Left ventricle myocardium inferior (tissue), 1 donor: ENCODE measurements at regions not wholly inside any gene's neighbourhood (a gene's known extent, or its start where the extent isn't known, plus 50 kb on each side); places are given as distances from the start of the nearest gene placed in this dataset.

Source experiments
- DNase-seq: peaks from one replicate; pipeline ENCODE4 v3.0.0-alpha.2; 2020
- H3K27ac ChIP-seq: fragments of 200-600 bp; replicated peaks from 2 replicates; pipeline ENCODE4 v1.8.0; 2021
- H3K27me3 ChIP-seq: fragments of 200-600 bp; 2 replicates; pipeline ENCODE4 v1.8.0; 2021; ENCODE audit warnings: low read depth
- H3K36me3 ChIP-seq: fragments of 200-600 bp; 2 replicates; pipeline ENCODE4 v1.8.0; 2021
- H3K4me1 ChIP-seq: fragments of 200-600 bp; 2 replicates; pipeline ENCODE4 v1.8.0; 2021
- H3K4me3 ChIP-seq: fragments of 200-600 bp; 2 replicates; pipeline ENCODE4 v1.8.0; 2021; ENCODE audit warnings: mild to moderate bottlenecking, moderate library complexity
- H3K9me3 ChIP-seq: fragments of 200-600 bp; replicated peaks from 2 replicates; pipeline ENCODE4 v1.8.0; 2021
- intact Hi-C: fragments of 100-400 bp; cut with micrococcal nuclease; formaldehyde crosslinking; loops from one replicate; pipeline ENCODE4 v1.11.0; 2022
- TF ChIP-seq, protein P1 (sequence below): fragments of 200-600 bp; IDR thresholded peaks from 2 replicates; pipeline ENCODE4 v1.8.0; 2021; ENCODE audit warnings: antibody characterized with exemption, mild to moderate bottlenecking, borderline replicate concordance
- donor health status: DM: no; HTN: yes; CAD: no; lungs with severe emphysema.

GRCh38 chr1:29640428-29640785 is 404.1 kb downstream of the PTPRU start:
- Histone ChIP-seq H3K9me3 (no peaks in the 10 kb centered on the region), H3K4me1 (no peaks in the 10 kb centered on the region), H3K4me3 (no peak overlapping the region), H3K27me3 (peaks cover 37% of the 10 kb centered on the region), H3K27ac (no peak overlapping the region), H3K36me3 (no peaks in the 10 kb centered on the region)
- no peak for DNase-seq
- TF ChIP-seq, protein P1, sequence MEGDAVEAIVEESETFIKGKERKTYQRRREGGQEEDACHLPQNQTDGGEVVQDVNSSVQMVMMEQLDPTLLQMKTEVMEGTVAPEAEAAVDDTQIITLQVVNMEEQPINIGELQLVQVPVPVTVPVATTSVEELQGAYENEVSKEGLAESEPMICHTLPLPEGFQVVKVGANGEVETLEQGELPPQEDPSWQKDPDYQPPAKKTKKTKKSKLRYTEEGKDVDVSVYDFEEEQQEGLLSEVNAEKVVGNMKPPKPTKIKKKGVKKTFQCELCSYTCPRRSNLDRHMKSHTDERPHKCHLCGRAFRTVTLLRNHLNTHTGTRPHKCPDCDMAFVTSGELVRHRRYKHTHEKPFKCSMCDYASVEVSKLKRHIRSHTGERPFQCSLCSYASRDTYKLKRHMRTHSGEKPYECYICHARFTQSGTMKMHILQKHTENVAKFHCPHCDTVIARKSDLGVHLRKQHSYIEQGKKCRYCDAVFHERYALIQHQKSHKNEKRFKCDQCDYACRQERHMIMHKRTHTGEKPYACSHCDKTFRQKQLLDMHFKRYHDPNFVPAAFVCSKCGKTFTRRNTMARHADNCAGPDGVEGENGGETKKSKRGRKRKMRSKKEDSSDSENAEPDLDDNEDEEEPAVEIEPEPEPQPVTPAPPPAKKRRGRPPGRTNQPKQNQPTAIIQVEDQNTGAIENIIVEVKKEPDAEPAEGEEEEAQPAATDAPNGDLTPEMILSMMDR, result no peak
- intact Hi-C loops, result no loop called here

DNA sequence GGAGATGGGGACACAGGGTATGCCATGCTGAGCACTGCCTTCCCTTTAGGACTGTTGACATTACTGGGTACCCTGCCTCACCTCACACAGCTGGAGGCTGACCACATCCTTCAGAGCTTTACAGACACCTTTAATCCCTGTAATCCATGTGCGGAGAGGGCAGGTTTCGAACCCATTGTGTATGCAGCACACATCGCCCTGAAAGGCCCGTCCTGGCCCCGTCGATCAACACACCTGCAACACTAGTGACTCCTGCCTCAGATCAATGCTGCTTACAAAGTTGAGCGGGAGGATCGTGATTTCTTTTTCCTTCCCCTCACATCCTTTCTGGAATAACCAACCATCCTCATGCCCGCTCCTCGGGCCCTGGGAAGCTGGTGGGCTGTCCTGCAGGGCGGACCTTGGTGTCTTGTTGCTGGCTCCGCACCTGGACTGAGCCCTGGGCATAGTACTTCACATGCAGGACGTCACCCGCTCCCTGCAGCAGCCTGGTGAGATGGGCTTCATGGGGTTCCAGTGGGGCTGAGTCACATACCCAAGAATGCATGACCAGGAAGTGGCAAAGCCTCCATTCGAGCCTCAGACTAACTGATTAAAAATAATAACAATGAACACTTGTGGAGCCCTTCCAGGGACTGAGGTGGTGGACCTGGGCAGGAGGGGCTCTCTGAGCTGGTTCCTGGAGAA is 403.6 kb downstream of the PTPRU start:
- TF ChIP-seq, protein P1, result no peak
- no peak overlapping the region for H3K27ac ChIP-seq

GRCh38 chr1:29639156-29639736 is 402.9 kb downstream of the PTPRU start:
- no peak overlapping the region for H3K4me3 ChIP-seq
- H3K9me3 ChIP-seq, result no peaks in the 10 kb centered on the region
- intact Hi-C loops, result no loop called here
- DNase-seq, result no peak
- H3K4me1 ChIP-seq, result no peaks in the 10 kb centered on the region
- no peak overlapping the region for H3K27ac ChIP-seq
- H3K36me3 ChIP-seq, result no peaks in the 10 kb centered on the region
- TF ChIP-seq, protein P1, result no peak
- H3K27me3 ChIP-seq, result peaks cover 46% of the 10 kb centered on the region

More for the DNA sequence above, 403.6 kb downstream of the PTPRU start:
- H3K4me1 ChIP-seq, result no peaks in the 10 kb centered on the region
- H3K27me3 ChIP-seq, result peaks cover 39% of the 10 kb centered on the region
- intact Hi-C loops, result no loop called here
- no peaks in the 10 kb centered on the region for H3K36me3 ChIP-seq
- no peak for DNase-seq
- H3K9me3 ChIP-seq, result no peaks in the 10 kb centered on the region
- H3K4me3 ChIP-seq, result no peak overlapping the region

- intact Hi-C loops, result no loop called here
- DNase-seq, result no peak
- Histone ChIP-seq H3K27ac (no peak overlapping the region), H3K36me3 (no peaks in the 10 kb centered on the region), H3K4me1 (no peaks in the 10 kb centered on the region), H3K27me3 (peaks cover 54% of the 10 kb centered on the region), H3K9me3 (no peaks in the 10 kb centered on the region), H3K4me3 (no peak overlapping the region)
- TF ChIP-seq, protein P1, result no peak
These were observed 402.0 kb downstream of the PTPRU start for GRCh38 chr1:29638281-29638680.

DNA sequence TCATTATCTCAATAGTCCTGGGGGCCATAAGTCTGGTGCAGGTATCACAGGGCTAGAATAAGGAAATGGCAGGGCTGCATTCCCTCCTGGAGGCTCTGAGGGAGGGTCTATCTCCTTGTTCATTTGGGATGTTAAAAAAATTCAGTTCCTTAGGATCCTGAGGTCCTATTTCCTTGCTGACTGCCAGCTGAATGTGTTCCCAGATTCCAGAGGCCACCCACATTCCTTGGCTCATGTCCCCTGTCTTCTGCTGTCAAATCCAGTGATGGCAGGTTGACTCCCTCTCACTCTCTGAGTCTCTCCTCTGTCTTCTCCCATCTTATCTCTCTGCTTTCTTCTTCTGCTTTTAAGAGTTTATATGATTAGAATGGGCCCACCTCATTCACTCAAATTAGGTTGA is 400.6 kb downstream of the PTPRU start:
- intact Hi-C loops, result no loop called here
- peaks cover 52% of the 10 kb centered on the region for H3K27me3 ChIP-seq
- H3K4me1 ChIP-seq, result no peaks in the 10 kb centered on the region
- no peak overlapping the region for H3K27ac ChIP-seq
- TF ChIP-seq, protein P1, result no peak
- no peak overlapping the region for H3K4me3 ChIP-seq
- no peaks in the 10 kb centered on the region for H3K9me3 ChIP-seq
- no peak for DNase-seq
- H3K36me3 ChIP-seq, result no peaks in the 10 kb centered on the region
